ENCODE measurements at regions not wholly inside any gene's neighbourhood (a gene's known extent, or its start where the extent isn't known, plus 50 kb on each side); places are given as distances from the start of the nearest gene placed in this dataset.

GRCh38 chr1:235059221-235059620, 69.4 kb downstream of the TOMM20 start:
- TF ChIP-seq EP300 (IDR thresholded peaks at IDR 0.05) (no peak), CTCF (IDR thresholded peaks at IDR 0.05) (no peak)
- Histone ChIP-seq H3K9me3 (no peaks in the 10 kb centered on the region), H3K27ac (no peak overlapping the region), H3K4me1 (no peaks in the 10 kb centered on the region), H3K27me3 (no peaks in the 10 kb centered on the region), H3K36me3 (no peaks in the 10 kb centered on the region), H3K4me3 (no peak overlapping the region)
- DNase-seq = no peak
- intact Hi-C loops (cut with DNase I) = no loop called here
- WGBS, 2 donors = 80 to 87% methylated on average over 6 of the region's 6 CpGs

DNA sequence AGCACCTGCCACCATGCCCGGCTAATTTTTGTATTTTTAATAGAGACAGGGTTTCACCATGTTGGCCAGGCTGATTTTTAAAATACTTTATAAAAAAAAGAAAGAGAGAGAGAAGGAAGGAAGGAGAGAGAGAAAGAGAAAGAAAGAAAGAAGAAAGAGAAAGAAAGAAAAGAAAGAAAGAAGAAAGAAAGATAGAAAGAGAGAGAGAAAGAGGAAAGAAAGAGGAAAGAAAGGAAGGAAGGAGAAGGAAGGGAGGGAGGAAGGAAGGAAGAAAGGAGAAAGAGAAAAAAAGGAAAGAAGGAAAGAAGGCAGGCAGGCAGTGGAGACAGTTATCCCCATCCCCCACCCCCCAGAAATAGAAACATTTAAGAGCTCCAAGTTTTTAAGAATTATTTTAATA, 69.9 kb downstream of the TOMM20 start:
- WGBS, 2 donors = 62 to 66% methylated on average over 1 of the region's 1 CpG
- intact Hi-C loops (cut with DNase I) = no loop called here
- no peak overlapping the region for H3K4me3 ChIP-seq
- no peaks in the 10 kb centered on the region for H3K4me1 ChIP-seq
- no peaks in the 10 kb centered on the region for H3K36me3 ChIP-seq
- no peaks in the 10 kb centered on the region for H3K27me3 ChIP-seq
- H3K27ac ChIP-seq = no peak overlapping the region
- TF ChIP-seq CTCF (IDR thresholded peaks at IDR 0.05) (no peak), EP300 (IDR thresholded peaks at IDR 0.05) (no peak), POLR2AphosphoS5 (IDR thresholded peaks at IDR 0.05) (no peak), POLR2A (IDR thresholded peaks at IDR 0.05) (no peak)
- DNase-seq = no peak
- H3K9me3 ChIP-seq = no peaks in the 10 kb centered on the region

GRCh38 chr1:235057385-235058306, 71.0 kb downstream of the TOMM20 start:
- intact Hi-C loops (cut with DNase I) = no loop called here
- H3K36me3 ChIP-seq = no peaks in the 10 kb centered on the region

DNA sequence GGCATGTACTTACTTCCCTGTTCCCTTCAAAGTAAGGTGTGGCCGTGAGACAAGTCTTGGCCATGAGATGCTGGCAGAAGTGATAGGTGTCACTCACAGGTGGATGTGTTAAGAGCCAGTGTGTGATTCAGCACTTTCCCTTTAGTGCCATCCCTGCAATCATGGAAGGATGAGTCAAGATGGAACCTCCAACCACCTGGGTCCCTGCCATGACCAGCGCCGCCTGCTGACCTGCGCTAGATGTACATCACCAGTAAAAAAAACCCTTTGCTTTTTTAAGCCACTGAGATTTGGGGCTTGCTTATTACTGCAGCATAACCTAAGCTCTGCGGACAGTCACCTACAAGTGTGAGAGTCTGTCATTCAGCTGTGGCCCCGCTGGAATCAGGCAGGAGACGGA, 71.7 kb downstream of the TOMM20 start:
- Histone ChIP-seq H3K9me3 (no peaks in the 10 kb centered on the region), H3K4me1 (peaks cover 0 to 1% (median 0%) of the 10 kb centered on the region in 4 donors), H3K4me3 (no peak overlapping the region), H3K27ac (no peak overlapping the region), H3K36me3 (no peaks in the 10 kb centered on the region), H3K27me3 (no peaks in the 10 kb centered on the region)
- no peak for TF ChIP-seq POLR2A (IDR thresholded peaks at IDR 0.05)
- TF ChIP-seq CTCF (IDR thresholded peaks at IDR 0.05) = no peak
- no peak for TF ChIP-seq EP300 (IDR thresholded peaks at IDR 0.05)
- no peak for TF ChIP-seq POLR2AphosphoS5 (IDR thresholded peaks at IDR 0.05)
- DNase-seq = no peak
- intact Hi-C loops (cut with DNase I) = no loop called here
- 82 to 93% methylated on average over 7 of the region's 7 CpGs for WGBS, 2 donors

More at GRCh38 chr1:235057385-235058306, 71.0 kb downstream of the TOMM20 start:
- Histone ChIP-seq H3K27me3 (no peaks in the 10 kb centered on the region), H3K4me3 (no peak overlapping the region), H3K9me3 (no peaks in the 10 kb centered on the region), H3K4me1 (no peaks in the 10 kb centered on the region), H3K27ac (no peak overlapping the region)
- TF ChIP-seq POLR2AphosphoS5 (IDR thresholded peaks at IDR 0.05) (no peak), EP300 (IDR thresholded peaks at IDR 0.05) (no peak), POLR2A (IDR thresholded peaks at IDR 0.05) (no peak), CTCF (IDR thresholded peaks at IDR 0.05) (no peak)
- WGBS, 2 donors = 91 to 96% methylated on average over 12 of the region's 12 CpGs
- DNase-seq = no peak
